H1 (cell line): ENCODE measurements at regions not wholly inside any gene's neighbourhood (a gene's known extent, or its start where the extent isn't known, plus 50 kb on each side); places are given as distances from the start of the nearest gene placed in this dataset.

ENCODE experiments used
- CTCF ChIA-PET: fragments of 300-600 bp; sonication (Branson Sonifier 250); formaldehyde crosslinking; loops from one replicate; lab custom pipeline; 2021; ENCODE audit not compliant: partially characterized antibody; lab: Charles Lee
- POLR2A ChIA-PET: fragments of 300-600 bp; sonication (Branson Sonifier 250); formaldehyde crosslinking; loops from one replicate; lab custom pipeline; 2021; ENCODE audit warnings: inconsistent platforms; ENCODE audit not compliant: partially characterized antibody; lab: Charles Lee
- DNase-seq, 2 experiments: peaks; one replicate each; pipeline versions ENCODE4 v3.0.0 to v3.0.0-alpha.2; 2010 to 2022; ENCODE audit warnings: low spot score in 2 of 2, low read depth in 1 of 2, mixed read lengths in 1 of 2
- FAIRE-seq: peaks from 2 replicates; lab custom pipeline; 2011; peaks lifted over from hg19 to GRCh38; lab: Jason Lieb, UNC
- H2AFZ ChIP-seq: 2 replicates; pipeline ENCODE4 v1.8.1; 2012; ENCODE audit warnings: low read length, inconsistent platforms
- H2AK5ac ChIP-seq: 2 replicates; pipeline ENCODE4 v1.6.1; 2013; ENCODE audit warnings: low read depth, low read length
- H2BK120ac ChIP-seq: replicated peaks from 2 replicates; pipeline ENCODE3; 2013; ENCODE audit warnings: low read depth, low read length, inconsistent platforms
- H2BK12ac ChIP-seq: 2 replicates; pipeline ENCODE4 v1.6.1; 2013; ENCODE audit warnings: low read depth, low read length
- H2BK15ac ChIP-seq: 2 replicates; pipeline ENCODE4 v1.6.1; 2013; ENCODE audit warnings: low read length
- H2BK20ac ChIP-seq: 2 replicates; pipeline ENCODE4 v1.6.1; 2013; ENCODE audit warnings: low read length
- H2BK5ac ChIP-seq: 2 replicates; pipeline ENCODE4 v1.6.1; 2013; ENCODE audit warnings: low read depth, low read length
- H3K14ac ChIP-seq: 2 replicates; pipeline ENCODE4 v1.6.1; 2013; ENCODE audit warnings: inconsistent platforms; ENCODE audit not compliant: insufficient read length
- H3K18ac ChIP-seq: 2 replicates; pipeline ENCODE4 v1.6.1; 2013; ENCODE audit warnings: low read length; ENCODE audit errors: extremely low read depth
- H3K23ac ChIP-seq: 2 replicates; pipeline ENCODE4 v1.6.1; 2013; ENCODE audit warnings: inconsistent platforms; ENCODE audit not compliant: insufficient read length
- H3K23me2 ChIP-seq: 2 replicates; pipeline ENCODE4 v1.6.1; 2013; ENCODE audit warnings: low read depth, low read length
- H3K27ac ChIP-seq: 2 replicates; pipeline ENCODE4 v1.6.1; 2011; ENCODE audit warnings: low read depth, low read length, inconsistent platforms
- H3K27me3 ChIP-seq, 4 experiments: replicated peaks in 1 of 4; 1 replicate in 1 of 4; 2 replicates in 3 of 4; pipeline versions ENCODE4 v1.6.1 to v1.8.1; 2011 to 2013; ENCODE audit warnings: low read length in 3 of 4, mild to moderate bottlenecking in 3 of 4, inconsistent platforms in 2 of 4, mixed read lengths in 2 of 4, moderate library complexity in 1 of 4; ENCODE audit not compliant: control insufficient read depth in 3 of 4, insufficient read depth in 3 of 4; ENCODE audit errors: extremely low read depth in 1 of 4
- H3K36me3 ChIP-seq, 4 experiments: 2 replicates each; pipeline versions ENCODE4 v1.6.1 to v1.8.1; 2011 to 2013; ENCODE audit warnings: mild to moderate bottlenecking in 4 of 4, low read length in 3 of 4, moderate library complexity in 2 of 4, control low read depth in 1 of 4, inconsistent platforms in 1 of 4; ENCODE audit not compliant: insufficient read depth in 4 of 4, control insufficient read depth in 2 of 4
- H3K4ac ChIP-seq: replicated peaks from 2 replicates; pipeline ENCODE3; 2013; ENCODE audit warnings: low read length, low read depth, mixed read lengths, inconsistent platforms; ENCODE audit not compliant: insufficient read length
- H3K4me1 ChIP-seq, 4 experiments: replicated peaks in 1 of 4; 1 replicate in 1 of 4; 2 replicates in 3 of 4; pipeline versions ENCODE4 v1.6.1 to v1.8.1; 2011 to 2013; ENCODE audit warnings: low read length in 3 of 4, inconsistent platforms in 2 of 4, mixed read lengths in 1 of 4; ENCODE audit not compliant: insufficient read depth in 4 of 4, control insufficient read depth in 3 of 4
- H3K4me2 ChIP-seq, 2 experiments: 2 replicates each; pipeline versions ENCODE4 v1.6.1 to v1.8.1; 2011 to 2013; ENCODE audit warnings: low read depth in 2 of 2, low read length in 2 of 2, control low read depth in 1 of 2, inconsistent platforms in 1 of 2, mild to moderate bottlenecking in 1 of 2; ENCODE audit not compliant: insufficient read depth in 1 of 2
- H3K4me3 ChIP-seq, 4 experiments: fragments of 200-600, 300-600 bp in 1 of 4; sonication (generic), shearing (Covaris generic), sonication (Bioruptor Twin) in 1 of 4; 2 replicates each; pipeline versions ENCODE4 v1.5.1 to v1.8.1; 2011 to 2016; ENCODE audit warnings: low read length in 4 of 4, low read depth in 3 of 4, control low read depth in 2 of 4, inconsistent platforms in 2 of 4, mild to moderate bottlenecking in 2 of 4, mixed read lengths in 1 of 4, moderate library complexity in 1 of 4; ENCODE audit not compliant: insufficient read depth in 2 of 4; ENCODE audit errors: extremely low read depth in 1 of 4
- H3K56ac ChIP-seq: replicated peaks from 2 replicates; pipeline ENCODE3; 2013; ENCODE audit warnings: low read depth, mild to moderate bottlenecking, mixed read lengths, low read length, inconsistent platforms; ENCODE audit not compliant: insufficient read length
- H3K79me1 ChIP-seq: 2 replicates; pipeline ENCODE4 v1.6.1; 2013; ENCODE audit warnings: low read depth, low read length, control low read depth
- H3K79me2 ChIP-seq, 2 experiments: 2 replicates each; pipeline versions ENCODE4 v1.6.1 to v1.8.1; 2012 to 2013; ENCODE audit warnings: low read length in 2 of 2, mild to moderate bottlenecking in 2 of 2, inconsistent platforms in 1 of 2; ENCODE audit not compliant: insufficient read depth in 2 of 2, control insufficient read depth in 1 of 2
- H3K9ac ChIP-seq, 4 experiments: replicated peaks in 1 of 4; 1 replicate in 1 of 4; 2 replicates in 3 of 4; pipeline versions ENCODE4 v1.6.1 to v1.8.1; 2011 to 2013; ENCODE audit warnings: low read depth in 3 of 4, low read length in 3 of 4, control low read depth in 2 of 4, mild to moderate bottlenecking in 2 of 4, moderate library complexity in 2 of 4, inconsistent platforms in 1 of 4; ENCODE audit errors: extremely low read depth in 1 of 4
- H3K9me3 ChIP-seq, 2 experiments: 2 replicates each; pipeline versions ENCODE4 v1.6.1 to v1.8.1; 2012 to 2013; ENCODE audit warnings: mild to moderate bottlenecking in 2 of 2, moderate library complexity in 2 of 2, control low read depth in 1 of 2, inconsistent platforms in 1 of 2, low read depth in 1 of 2, low read length in 1 of 2, mixed read lengths in 1 of 2; ENCODE audit not compliant: insufficient read depth in 2 of 2
- H4K20me1 ChIP-seq, 2 experiments: replicated peaks in 1 of 2; 2 replicates each; pipeline versions ENCODE3 to v1.8.1; 2011 to 2013; ENCODE audit warnings: inconsistent platforms in 2 of 2, low read length in 2 of 2, mild to moderate bottlenecking in 1 of 2; ENCODE audit not compliant: insufficient read depth in 2 of 2, control insufficient read depth in 1 of 2
- H4K5ac ChIP-seq: 2 replicates; pipeline ENCODE4 v1.6.1; 2013; ENCODE audit warnings: low read length, low read depth, mixed read lengths, inconsistent platforms; ENCODE audit not compliant: insufficient read length
- H4K8ac ChIP-seq: 2 replicates; pipeline ENCODE4 v1.8.0; 2013; ENCODE audit warnings: mild to moderate bottlenecking, moderate library complexity, low read length, inconsistent platforms; ENCODE audit not compliant: insufficient read depth; ENCODE audit errors: extremely low read depth
- H4K91ac ChIP-seq: replicated peaks from 2 replicates; pipeline ENCODE3; 2013; ENCODE audit warnings: low read length, mixed read lengths, inconsistent platforms; ENCODE audit not compliant: insufficient read length
- CBX8 ChIP-seq: fragments of 300-800, 300-1000 bp; sonication (generic); IDR thresholded peaks from 2 replicates; pipeline ENCODE4 v1.7.1; 2016; ENCODE audit warnings: low read depth, low read length, borderline replicate concordance
- GABPA ChIP-seq: IDR thresholded peaks from 2 replicates; pipeline ENCODE4 v1.6.1; 2011; ENCODE audit warnings: mild to moderate bottlenecking, low read length, moderate library complexity, borderline replicate concordance; ENCODE audit not compliant: insufficient read depth
- KDM5A ChIP-seq: fragments of 200-600 bp; IDR thresholded peaks from 2 replicates; pipeline ENCODE4 v1.7.1; 2012; ENCODE audit warnings: mild to moderate bottlenecking, low read length, inconsistent platforms, mixed read lengths
- RNF2 ChIP-seq: fragments of 200-900, 300-1000 bp; sonication (generic); IDR thresholded peaks from 2 replicates; pipeline ENCODE4 v1.7.1; 2016; ENCODE audit warnings: borderline replicate concordance, low read depth, mild to moderate bottlenecking, antibody characterized with exemption, low read length; ENCODE audit not compliant: poor library complexity, severe bottlenecking; ENCODE audit errors: missing control alignments
- RXRA ChIP-seq: IDR thresholded peaks from 2 replicates; pipeline ENCODE4 v1.6.1; 2011; ENCODE audit warnings: low read depth, mild to moderate bottlenecking, low read length, moderate library complexity; ENCODE audit not compliant: insufficient read depth
- SIN3A ChIP-seq, 2 experiments: IDR thresholded peaks in 1 of 2; conservative IDR thresholded peaks in 1 of 2; 2 replicates each; pipeline ENCODE4 v1.6.1; 2011 to 2012; ENCODE audit warnings: low read length in 2 of 2, improper control_type of control experiment in 1 of 2, low read depth in 1 of 2, mild to moderate bottlenecking in 1 of 2
- SIX5 ChIP-seq: IDR thresholded peaks from 2 replicates; pipeline ENCODE4 v1.6.1; 2011; ENCODE audit warnings: mild to moderate bottlenecking, low read depth, low read length
- WGBS, 2 experiments: shearing (Covaris generic) in 1 of 2; methylation state at CpG; one replicate each; pipeline versions ENCODE4 v1.1.6 to v1.1.7; 2013 to 2015; ENCODE audit warnings: low lambda C conversion rate in 2 of 2, mixed read lengths in 2 of 2, inconsistent platforms in 1 of 2, low coverage in 1 of 2, missing lambda C conversion rate in 1 of 2; ENCODE audit not compliant: insufficient replicate concordance in 2 of 2, insufficient coverage in 1 of 2, insufficient read length in 1 of 2; ENCODE audit errors: extremely low coverage in 1 of 2, missing lambda C conversion rate in 1 of 2; 5-methylcytosine and 5-hydroxymethylcytosine counted together

- Histone ChIP-seq H3K23ac (no peak overlapping the region), H4K5ac (no peak overlapping the region), H4K91ac (no peak overlapping the region), H3K23me2 (no peaks in the 10 kb centered on the region), H3K9me3 (peaks cover 8 to 12% of the 10 kb centered on the region in 2 experiments), H3K4ac (no peak overlapping the region), H3K27ac (no peak overlapping the region), H3K18ac (no peak overlapping the region), H3K56ac (no peak overlapping the region), H4K20me1 (no peaks in the 10 kb centered on the region), H2BK120ac (no peak overlapping the region), H3K14ac (no peak overlapping the region), H3K79me1 (no peaks in the 10 kb centered on the region), H2BK5ac (no peak overlapping the region), H2AFZ (no peak overlapping the region), H3K79me2 (no peaks in the 10 kb centered on the region), H2BK15ac (no peak overlapping the region), H2BK20ac (no peak overlapping the region), H3K36me3 (no peaks in the 10 kb centered on the region), H4K8ac (no peak overlapping the region), H3K4me1 (no peaks in the 10 kb centered on the region), H3K27me3 (no peaks in the 10 kb centered on the region), H2AK5ac (no peak overlapping the region), H3K4me2 (no peak overlapping the region), H3K4me3 (no peak overlapping the region), H3K9ac (no peak overlapping the region), H2BK12ac (no peak overlapping the region)
- DNase-seq: no peak
- ChIA-PET POLR2A (no interaction called here), CTCF (no interaction called here)
- WGBS, 2 experiments: 81% methylated on average over 2 of the region's 2 CpGs; no CpG with 5 or more reads in 1 of the 2 experiments
- no peak for FAIRE-seq
- no peak for TF ChIP-seq SIN3A (conservative IDR thresholded peaks at IDR 0.05 in 1 of 2, IDR thresholded peaks at IDR 0.05 in 1 of 2; ENCODE audit: low read depth in 1 of 2, low read length in 2 of 2)
- TF ChIP-seq GABPA: no peak
- no peak for TF ChIP-seq KDM5A
- TF ChIP-seq RXRA: no peak
- no peak for TF ChIP-seq RNF2
- no peak for TF ChIP-seq CBX8
- TF ChIP-seq SIX5: no peak
These were observed 1391.6 kb downstream of the ADGRL3 start for GRCh38 chr4:62591756-62592155.
